GM12865 (cell line): ENCODE measurements at regions not wholly inside any gene's neighbourhood (a gene's known extent, or its start where the extent isn't known, plus 50 kb on each side); places are given as distances from the start of the nearest gene placed in this dataset.

Source experiments
- DNase-seq: peaks from one replicate; pipeline ENCODE4 v3.0.0; 2010; ENCODE audit warnings: low read depth
- H3K4me3 ChIP-seq: 2 replicates; pipeline ENCODE4 v1.5.1; 2011; ENCODE audit warnings: mild to moderate bottlenecking, low read depth, low read length, control low read depth
- CTCF ChIP-seq: IDR thresholded peaks from 2 replicates; pipeline ENCODE4 v1.5.1; 2011; ENCODE audit warnings: low read length, control low read depth, low read depth, inconsistent platforms; ENCODE audit not compliant: insufficient read depth; ENCODE audit errors: missing control alignments

- TF ChIP-seq CTCF, result no peak
- DNase-seq, result no peak
- H3K4me3 ChIP-seq, result no peak overlapping the region
Observed at GRCh38 chr18:33898427-33898826, 320.4 kb downstream of the ASXL3 start.

- DNase-seq, result no peak
- TF ChIP-seq CTCF, result no peak
- no peak overlapping the region for H3K4me3 ChIP-seq
Observed at GRCh38 chr18:33878213-33878612, 300.2 kb downstream of the ASXL3 start.

- no peak for DNase-seq
- TF ChIP-seq CTCF, result no peak
- no peak overlapping the region for H3K4me3 ChIP-seq
Observed at GRCh38 chr18:33875029-33875565, 297.1 kb downstream of the ASXL3 start.

GRCh38 chr18:33873112-33873511, 295.1 kb downstream of the ASXL3 start:
- no peak for DNase-seq
- TF ChIP-seq CTCF, result no peak
- no peak overlapping the region for H3K4me3 ChIP-seq

GRCh38 chr18:33871363-33872025, 293.5 kb downstream of the ASXL3 start:
- peak; percentile 25 for DNase-seq
- H3K4me3 ChIP-seq, result no peak overlapping the region
- no peak for TF ChIP-seq CTCF

GRCh38 chr18:33870059-33870458, 292.0 kb downstream of the ASXL3 start:
- no peak overlapping the region for H3K4me3 ChIP-seq
- no peak for DNase-seq
- no peak for TF ChIP-seq CTCF

GRCh38 chr18:33866386-33866785, 288.4 kb downstream of the ASXL3 start:
- TF ChIP-seq CTCF, result no peak
- DNase-seq, result no peak
- no peak overlapping the region for H3K4me3 ChIP-seq
